ENCODE measurements at regions not wholly inside any gene's neighbourhood (a gene's known extent, or its start where the extent isn't known, plus 50 kb on each side); places are given as distances from the start of the nearest gene placed in this dataset.

DNA sequence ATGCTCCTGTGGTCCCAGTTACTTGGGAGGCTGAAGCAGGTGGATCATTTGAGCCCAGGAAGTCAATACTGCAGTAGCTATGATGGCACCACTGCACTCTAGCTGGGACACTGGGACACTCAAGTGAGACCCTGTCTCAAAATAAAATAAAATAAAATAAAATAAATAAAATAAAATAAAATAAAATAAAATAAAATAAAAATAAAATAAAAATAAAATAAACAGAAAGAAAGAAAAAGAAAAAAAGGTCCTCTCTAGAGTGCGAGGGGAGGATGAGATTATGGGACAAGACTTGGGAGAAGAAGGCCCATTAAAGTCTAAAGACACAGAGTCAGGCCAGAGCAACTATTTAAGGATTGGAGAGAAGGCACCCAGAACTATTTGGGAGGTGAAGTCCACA is 172.5 kb downstream of the IER5 start:
- TF ChIP-seq CTCF (IDR thresholded peaks at IDR 0.05 in 2 of 3, conservative IDR thresholded peaks at IDR 0.05 in 1 of 3; ENCODE audit: borderline replicate concordance in 1 of 3, insufficient read depth in 1 of 3, low read depth in 2 of 3, low read length in 2 of 3) (no peak), CEBPB (IDR thresholded peaks at IDR 0.05; ENCODE audit: low read depth) (no peak), POLR2A (IDR thresholded peaks at IDR 0.05; ENCODE audit: borderline replicate concordance, extremely low read depth, insufficient read depth, insufficient read length) (no peak), EZH2 (IDR thresholded peaks at IDR 0.05) (no peak), POLR2AphosphoS5 (IDR thresholded peaks at IDR 0.05; ENCODE audit: low read depth, low read length) (no peak), MAX (IDR thresholded peaks at IDR 0.05) (no peak), ATF3 (IDR thresholded peaks at IDR 0.05) (no peak), CBX3 (IDR thresholded peaks at IDR 0.05; ENCODE audit: low read depth) (no peak), RAD21 (IDR thresholded peaks at IDR 0.05; ENCODE audit: low read depth) (no peak), ZNF274 (IDR thresholded peaks at IDR 0.05; ENCODE audit: low read depth, low read length) (no peak)
- TF ChIP-seq, protein P1, sequence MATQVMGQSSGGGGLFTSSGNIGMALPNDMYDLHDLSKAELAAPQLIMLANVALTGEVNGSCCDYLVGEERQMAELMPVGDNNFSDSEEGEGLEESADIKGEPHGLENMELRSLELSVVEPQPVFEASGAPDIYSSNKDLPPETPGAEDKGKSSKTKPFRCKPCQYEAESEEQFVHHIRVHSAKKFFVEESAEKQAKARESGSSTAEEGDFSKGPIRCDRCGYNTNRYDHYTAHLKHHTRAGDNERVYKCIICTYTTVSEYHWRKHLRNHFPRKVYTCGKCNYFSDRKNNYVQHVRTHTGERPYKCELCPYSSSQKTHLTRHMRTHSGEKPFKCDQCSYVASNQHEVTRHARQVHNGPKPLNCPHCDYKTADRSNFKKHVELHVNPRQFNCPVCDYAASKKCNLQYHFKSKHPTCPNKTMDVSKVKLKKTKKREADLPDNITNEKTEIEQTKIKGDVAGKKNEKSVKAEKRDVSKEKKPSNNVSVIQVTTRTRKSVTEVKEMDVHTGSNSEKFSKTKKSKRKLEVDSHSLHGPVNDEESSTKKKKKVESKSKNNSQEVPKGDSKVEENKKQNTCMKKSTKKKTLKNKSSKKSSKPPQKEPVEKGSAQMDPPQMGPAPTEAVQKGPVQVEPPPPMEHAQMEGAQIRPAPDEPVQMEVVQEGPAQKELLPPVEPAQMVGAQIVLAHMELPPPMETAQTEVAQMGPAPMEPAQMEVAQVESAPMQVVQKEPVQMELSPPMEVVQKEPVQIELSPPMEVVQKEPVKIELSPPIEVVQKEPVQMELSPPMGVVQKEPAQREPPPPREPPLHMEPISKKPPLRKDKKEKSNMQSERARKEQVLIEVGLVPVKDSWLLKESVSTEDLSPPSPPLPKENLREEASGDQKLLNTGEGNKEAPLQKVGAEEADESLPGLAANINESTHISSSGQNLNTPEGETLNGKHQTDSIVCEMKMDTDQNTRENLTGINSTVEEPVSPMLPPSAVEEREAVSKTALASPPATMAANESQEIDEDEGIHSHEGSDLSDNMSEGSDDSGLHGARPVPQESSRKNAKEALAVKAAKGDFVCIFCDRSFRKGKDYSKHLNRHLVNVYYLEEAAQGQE (IDR thresholded peaks at IDR 0.05; ENCODE audit: low read depth) = no peak
